ENCODE measurements at regions not wholly inside any gene's neighbourhood (a gene's known extent, or its start where the extent isn't known, plus 50 kb on each side); places are given as distances from the start of the nearest gene placed in this dataset.

GRCh38 chr17:73767696-73768095, 123.5 kb upstream of the SDK2 start:
- no peak overlapping the region for H3K27ac ChIP-seq (ENCODE audit: low read depth in 1 of 2, low read length in 1 of 2)
- no peaks in the 10 kb centered on the region for H3K36me3 ChIP-seq (ENCODE audit: control insufficient read depth in 4 of 4, insufficient read depth in 4 of 4, low read length in 4 of 4)
- H3K4me1 ChIP-seq (ENCODE audit: control insufficient read depth in 5 of 5, insufficient read depth in 5 of 5, low read length in 5 of 5): peaks cover 0 to 30% (median 18%) of the 10 kb centered on the region in 5 donors
- no peak overlapping the region for H3K9ac ChIP-seq (ENCODE audit: insufficient read depth in 1 of 2, low read length in 2 of 2)
- WGBS, 2 donors: 88% methylated on average over 7 of the region's 7 CpGs
- TF ChIP-seq CTCF (IDR thresholded peaks at IDR 0.05; ENCODE audit: control extremely low read depth, extremely low read depth): no peak
- no peaks in the 10 kb centered on the region for H3K27me3 ChIP-seq (ENCODE audit: control insufficient read depth in 3 of 3, insufficient read depth in 3 of 3, low read length in 2 of 3)
- H3K4me3 ChIP-seq: no peak overlapping the region
- H3K9me3 ChIP-seq (ENCODE audit: control insufficient read depth in 4 of 4, insufficient read depth in 3 of 4, low read length in 3 of 4): no peaks in the 10 kb centered on the region
- ATAC-seq (ENCODE audit: insufficient read depth, low FRiP score): no peak
- DNase-seq: no peak

GRCh38 chr17:73768691-73769090, 124.4 kb upstream of the SDK2 start:
- Histone ChIP-seq H3K9me3 (ENCODE audit: control insufficient read depth in 4 of 4, insufficient read depth in 3 of 4, low read length in 3 of 4) (no peaks in the 10 kb centered on the region), H3K4me1 (ENCODE audit: control insufficient read depth in 5 of 5, insufficient read depth in 5 of 5, low read length in 5 of 5) (peaks cover 0 to 38% (median 18%) of the 10 kb centered on the region in 5 donors), H3K4me3 (no peak overlapping the region), H3K9ac (ENCODE audit: insufficient read depth in 1 of 2, low read length in 2 of 2) (no peak overlapping the region), H3K36me3 (ENCODE audit: control insufficient read depth in 4 of 4, insufficient read depth in 4 of 4, low read length in 4 of 4) (no peaks in the 10 kb centered on the region), H3K27me3 (ENCODE audit: control insufficient read depth in 3 of 3, insufficient read depth in 3 of 3, low read length in 2 of 3) (no peaks in the 10 kb centered on the region), H3K27ac (ENCODE audit: low read depth in 1 of 2, low read length in 1 of 2) (no peak overlapping the region)
- WGBS, 2 donors: 86 to 96% methylated on average over 2 of the region's 2 CpGs
- no peak for DNase-seq
- TF ChIP-seq CTCF (IDR thresholded peaks at IDR 0.05; ENCODE audit: control extremely low read depth, extremely low read depth): no peak
- ATAC-seq (ENCODE audit: insufficient read depth, low FRiP score): no peak

- Histone ChIP-seq H3K27me3 (ENCODE audit: control insufficient read depth in 3 of 3, insufficient read depth in 3 of 3, low read length in 2 of 3) (no peaks in the 10 kb centered on the region), H3K36me3 (ENCODE audit: control insufficient read depth in 4 of 4, insufficient read depth in 4 of 4, low read length in 4 of 4) (no peaks in the 10 kb centered on the region), H3K9ac (ENCODE audit: insufficient read depth in 1 of 2, low read length in 2 of 2) (peak overlapping the region in 1 of 2 donors; percentile 50), H3K27ac (ENCODE audit: low read depth in 1 of 2, low read length in 1 of 2) (no peak overlapping the region), H3K4me3 (no peak overlapping the region), H3K9me3 (ENCODE audit: control insufficient read depth in 4 of 4, insufficient read depth in 3 of 4, low read length in 3 of 4) (no peaks in the 10 kb centered on the region), H3K4me1 (ENCODE audit: control insufficient read depth in 5 of 5, insufficient read depth in 5 of 5, low read length in 5 of 5) (peaks cover 0 to 45% (median 18%) of the 10 kb centered on the region in 5 donors)
- no peak for ATAC-seq (ENCODE audit: insufficient read depth, low FRiP score)
- DNase-seq: no peak
- WGBS, 2 donors: 86 to 95% methylated on average over 3 of the region's 3 CpGs
- TF ChIP-seq CTCF (IDR thresholded peaks at IDR 0.05; ENCODE audit: control extremely low read depth, extremely low read depth): no peak
Measured at GRCh38 chr17:73769479-73769878, 125.2 kb upstream of the SDK2 start.

Data from lung (tissue), 11 donors.